ENCODE measurements at regions not wholly inside any gene's neighbourhood (a gene's known extent, or its start where the extent isn't known, plus 50 kb on each side); places are given as distances from the start of the nearest gene placed in this dataset.
"Not testable (repeated sequence)": the region's sequence is repeated elsewhere in the genome, so short reads cannot be mapped to it uniquely, and the experiment has no call there.

DNA sequence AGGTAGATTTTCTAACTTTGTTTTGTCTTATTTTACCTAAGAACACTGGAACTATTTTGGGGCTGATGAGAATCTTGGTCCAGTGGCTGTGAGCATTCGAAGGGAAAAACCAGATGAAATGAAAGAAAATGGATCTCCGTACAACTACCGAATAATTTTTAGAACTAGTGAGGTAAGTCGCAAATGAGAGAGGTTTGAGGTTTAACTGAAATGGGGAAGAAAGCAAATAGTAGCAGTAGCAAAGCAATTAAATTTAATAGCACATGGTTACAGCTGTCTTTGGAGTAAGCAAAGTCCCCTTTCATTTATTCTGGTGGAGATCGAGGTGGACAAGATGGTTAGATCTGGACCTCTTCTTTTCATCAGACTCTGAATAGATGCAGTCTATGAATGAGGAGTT lies 313.5 kb upstream of the RGS6 start:
- DNase-seq, result no peak

GRCh38 chr14:71619472-71619871 lies 312.8 kb upstream of the RGS6 start:
- DNase-seq, result no peak

DNA sequence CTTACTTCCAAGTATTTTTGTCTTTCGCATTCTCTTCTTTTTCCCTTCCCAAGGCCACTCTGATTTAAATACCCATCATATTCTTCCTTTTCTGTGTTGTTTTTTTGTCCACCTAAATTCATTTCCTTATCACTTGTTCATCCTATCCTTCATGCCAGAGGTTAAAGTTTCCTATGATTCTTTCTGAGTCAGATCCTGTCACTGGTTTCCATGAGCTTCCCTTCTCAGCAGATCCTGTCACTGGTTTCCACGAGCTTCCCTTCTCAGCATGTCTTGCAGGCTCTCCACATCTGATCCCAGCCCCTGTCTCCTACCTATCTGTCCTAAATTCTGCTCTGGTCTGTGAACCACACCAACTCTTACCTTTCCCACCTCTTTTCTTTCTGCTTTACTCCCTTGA lies 311.8 kb upstream of the RGS6 start:
- no peak for DNase-seq

- no peak for DNase-seq
Measured at GRCh38 chr14:71621276-71621675, 311.0 kb upstream of the RGS6 start.

DNA sequence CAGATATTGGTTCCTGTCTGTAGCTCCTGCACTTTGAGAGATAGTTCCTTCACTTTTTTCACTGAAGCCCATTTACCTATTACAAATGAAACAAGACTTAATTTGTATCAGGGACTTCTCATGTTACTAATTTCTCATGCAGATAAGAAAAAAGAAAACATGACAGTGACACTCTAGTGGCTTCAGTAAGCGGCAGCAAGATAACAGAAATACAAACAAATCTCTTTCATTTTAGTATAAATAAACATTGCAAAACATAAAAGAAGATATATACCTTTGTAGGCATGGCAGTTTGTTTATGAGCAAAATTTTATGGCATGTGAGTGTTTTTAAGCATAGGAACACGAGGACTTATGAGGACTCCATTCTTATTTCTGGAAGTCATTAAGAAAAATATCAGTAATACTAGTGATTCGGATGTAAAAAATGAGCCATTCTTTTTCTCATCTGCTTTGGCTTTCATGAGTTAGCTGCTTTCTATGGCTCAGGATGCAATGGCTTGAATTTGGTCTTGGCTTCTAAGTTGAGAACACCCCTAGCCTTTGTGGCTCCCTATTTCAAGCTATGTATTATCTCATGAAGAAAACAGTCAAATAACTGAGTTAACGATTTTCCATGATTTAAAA lies 310.1 kb upstream of the RGS6 start:
- no peak for DNase-seq

GRCh38 chr14:71623939-71624338 lies 308.3 kb upstream of the RGS6 start:
- no peak for DNase-seq

- no peak for DNase-seq
Measured at GRCh38 chr14:71625175-71625574, 307.1 kb upstream of the RGS6 start.

- no peak for DNase-seq
Measured at GRCh38 chr14:71625891-71626701, 306.1 kb upstream of the RGS6 start.

- no peak for DNase-seq
Measured at GRCh38 chr14:71628433-71628832, 303.8 kb upstream of the RGS6 start.

GRCh38 chr14:71629250-71629649 lies 303.0 kb upstream of the RGS6 start:
- no peak for DNase-seq

DNA sequence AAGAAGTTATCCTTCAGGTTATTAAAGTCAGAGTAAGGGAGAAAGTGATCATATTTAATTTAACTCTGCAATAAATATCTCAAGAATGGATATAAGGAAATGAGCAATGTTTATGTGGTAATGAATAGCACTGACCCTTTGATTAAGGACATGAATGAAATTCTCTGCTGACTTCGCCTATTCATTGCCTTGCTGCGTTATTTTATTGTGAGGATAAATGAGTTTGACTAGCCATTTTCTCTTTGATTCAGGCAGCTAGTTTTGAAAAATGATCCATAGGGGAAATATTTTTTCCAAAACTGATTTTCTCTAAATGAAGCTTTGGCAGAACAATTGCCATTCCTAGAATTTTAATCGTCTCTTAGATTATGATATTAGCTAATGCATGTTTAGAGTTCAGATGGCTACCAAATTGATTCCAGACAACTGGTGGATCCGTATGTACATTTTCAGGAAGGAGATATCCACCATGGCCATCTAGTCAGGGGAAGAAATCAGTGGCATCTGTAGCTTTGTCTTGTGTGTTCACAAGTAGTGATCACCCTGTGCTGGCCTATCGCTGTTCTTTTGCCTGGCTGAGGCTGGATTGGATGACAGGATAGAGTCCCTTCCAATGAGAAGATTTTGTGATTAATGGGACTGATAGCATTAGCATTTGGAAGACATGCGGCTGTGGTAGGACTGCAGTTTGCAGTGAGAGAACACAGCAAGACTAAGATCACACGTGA lies 302.3 kb upstream of the RGS6 start:
- DNase-seq, result no peak

DNA sequence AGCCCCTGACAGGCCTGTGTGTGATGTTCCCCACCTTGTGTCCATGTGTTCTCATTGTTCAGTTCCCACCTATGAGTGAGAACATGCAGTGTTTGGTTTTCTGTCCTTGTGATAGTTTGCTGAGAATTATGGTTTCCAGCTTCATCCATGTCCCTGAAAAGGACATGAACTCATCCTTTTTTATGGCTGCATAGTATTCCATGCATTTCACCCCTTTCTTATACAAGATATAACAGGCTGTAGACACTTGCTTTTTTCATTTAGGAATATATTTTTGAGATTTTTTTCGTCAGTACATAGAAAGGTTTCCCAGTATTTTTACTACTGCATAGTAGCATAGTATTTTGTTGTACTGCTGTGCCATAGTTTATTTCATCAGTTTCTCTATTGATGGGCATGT lies 301.2 kb upstream of the RGS6 start:
- not testable (repeated sequence) for DNase-seq

- no peak for DNase-seq
Measured at GRCh38 chr14:71632440-71632946, 299.7 kb upstream of the RGS6 start.

GRCh38 chr14:71636076-71636475 lies 296.2 kb upstream of the RGS6 start:
- no peak for DNase-seq

GRCh38 chr14:71636820-71637471 lies 295.3 kb upstream of the RGS6 start:
- DNase-seq, result no peak

DNA sequence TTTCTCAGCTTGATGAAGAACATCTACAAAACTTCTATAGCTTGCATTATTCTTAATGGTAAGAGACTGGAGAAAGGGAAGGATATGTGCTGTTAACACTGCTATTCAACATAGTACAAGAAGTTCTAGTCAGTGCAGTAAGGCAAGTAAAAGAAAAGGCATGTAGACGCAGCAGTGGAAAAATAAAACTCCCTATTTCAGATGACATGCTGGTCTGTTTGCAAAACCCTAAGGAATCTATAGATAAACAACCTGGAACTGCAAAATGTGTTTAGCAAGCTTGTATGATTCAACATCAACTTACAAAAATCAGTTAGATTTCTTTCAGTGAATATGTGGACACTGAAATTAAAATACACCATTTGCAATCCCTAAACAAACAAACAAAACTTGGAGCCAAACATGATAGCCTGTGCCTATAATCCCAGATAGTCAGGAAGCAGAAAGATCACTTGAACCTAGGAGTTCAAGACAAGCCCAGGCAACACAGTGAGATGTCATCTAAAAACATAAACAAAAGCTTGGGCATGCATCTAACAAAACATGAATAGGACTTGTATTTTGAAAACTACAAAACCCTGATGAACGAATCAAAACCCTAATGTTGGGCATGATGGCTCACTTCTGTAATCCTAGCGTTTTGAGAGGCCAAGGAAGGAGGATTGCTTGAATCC lies 293.6 kb upstream of the RGS6 start:
- DNase-seq, result no peak

DNA sequence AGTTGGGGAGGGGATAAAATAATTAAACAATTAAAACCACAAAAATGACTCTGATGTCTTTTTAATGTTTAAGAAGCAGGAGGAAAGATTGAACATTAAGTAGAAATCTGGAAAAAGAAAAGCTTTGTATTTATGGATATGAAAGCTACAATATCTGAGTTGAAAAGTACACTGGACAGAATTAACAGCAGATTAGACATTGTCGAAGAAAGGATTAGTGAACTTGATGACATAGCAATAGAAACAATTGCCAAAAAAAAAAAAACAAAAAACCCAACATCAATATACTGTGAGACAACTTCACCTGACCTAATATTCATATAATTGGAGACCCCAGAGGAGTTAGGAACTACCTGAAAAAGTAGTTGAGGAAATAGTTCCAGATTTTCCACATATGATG lies 289.5 kb upstream of the RGS6 start:
- DNase-seq, result no peak

DNA sequence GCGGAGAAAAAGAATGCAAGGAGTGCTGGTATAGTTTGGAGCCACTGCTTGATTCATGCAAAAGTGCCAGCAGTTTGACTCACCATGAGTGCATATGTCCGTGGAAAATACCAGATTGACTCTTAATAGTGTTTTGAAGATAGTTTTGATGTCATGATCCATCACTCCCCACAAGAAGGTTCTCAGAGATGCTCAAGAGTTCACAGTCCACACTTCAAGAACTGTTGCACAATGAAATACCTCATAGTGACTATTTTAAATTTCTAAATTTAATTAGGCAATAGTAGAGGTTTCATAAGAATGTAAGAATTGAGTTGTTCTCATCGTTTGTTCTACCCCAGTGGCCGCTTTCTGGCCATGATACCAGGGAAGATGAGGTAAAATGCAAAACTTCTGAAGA lies 286.6 kb upstream of the RGS6 start:
- DNase-seq, result no peak

GRCh38 chr14:71646518-71646917 lies 285.7 kb upstream of the RGS6 start:
- DNase-seq, result no peak

DNA sequence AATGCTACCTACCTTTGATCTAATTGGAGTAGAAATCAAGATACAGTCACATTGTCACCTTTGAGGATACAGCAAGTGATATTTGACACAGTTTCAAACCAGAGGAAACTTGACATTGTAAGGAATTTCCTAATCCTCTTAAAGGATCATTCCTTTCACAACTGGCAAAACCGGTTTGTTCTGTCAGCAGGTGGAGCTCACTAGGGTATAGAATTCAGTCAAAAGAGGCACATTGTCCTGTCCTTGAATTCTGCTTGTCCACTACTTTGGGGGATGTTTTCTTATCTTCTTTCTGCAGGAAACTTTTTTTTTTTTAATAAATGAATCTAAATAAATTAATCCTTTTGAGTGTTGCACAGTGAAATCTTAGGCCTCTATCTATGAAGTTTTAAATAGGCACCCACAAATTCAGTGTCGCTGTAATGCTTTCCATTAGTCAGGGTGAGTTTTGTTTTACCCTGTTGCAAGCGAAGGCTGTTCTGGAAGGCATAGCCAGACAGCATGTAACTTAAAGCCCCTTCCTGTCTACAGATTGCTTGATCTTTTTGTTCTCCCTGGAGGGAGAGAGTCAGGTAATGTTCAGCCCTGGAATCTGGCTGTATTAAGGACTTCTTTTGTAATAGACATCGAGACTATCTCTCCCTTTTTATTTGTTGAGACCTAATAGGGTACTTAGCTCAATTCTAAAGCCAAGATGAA lies 285.0 kb upstream of the RGS6 start:
- DNase-seq, result no peak

DNA sequence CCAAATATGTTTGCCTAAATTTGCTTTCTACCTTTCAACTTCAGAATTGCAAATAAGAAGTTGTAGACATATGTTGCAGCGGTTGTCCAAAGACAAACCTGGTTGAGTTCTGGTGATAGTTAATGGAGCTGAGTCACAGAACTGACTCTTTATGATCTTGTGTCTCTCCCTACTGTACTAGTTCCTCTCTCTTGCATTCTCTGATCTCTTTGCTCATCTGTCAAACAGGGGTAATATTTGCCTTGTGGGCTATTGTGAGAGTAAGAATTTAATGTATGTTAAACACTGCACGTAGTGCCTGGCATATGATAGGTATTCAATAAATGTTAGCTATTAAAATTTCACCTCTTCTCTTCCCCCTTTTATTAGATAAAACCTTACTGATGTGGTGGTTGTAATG lies 283.5 kb upstream of the RGS6 start:
- DNase-seq, result no peak

- DNase-seq, result no peak
Measured at GRCh38 chr14:71650187-71650755, 282.0 kb upstream of the RGS6 start.

Measured in stimulated activated naive CD4-positive, alpha-beta T cell (primary cell).